ENCODE measurements at regions not wholly inside any gene's neighbourhood (a gene's known extent, or its start where the extent isn't known, plus 50 kb on each side); places are given as distances from the start of the nearest gene placed in this dataset.

DNA sequence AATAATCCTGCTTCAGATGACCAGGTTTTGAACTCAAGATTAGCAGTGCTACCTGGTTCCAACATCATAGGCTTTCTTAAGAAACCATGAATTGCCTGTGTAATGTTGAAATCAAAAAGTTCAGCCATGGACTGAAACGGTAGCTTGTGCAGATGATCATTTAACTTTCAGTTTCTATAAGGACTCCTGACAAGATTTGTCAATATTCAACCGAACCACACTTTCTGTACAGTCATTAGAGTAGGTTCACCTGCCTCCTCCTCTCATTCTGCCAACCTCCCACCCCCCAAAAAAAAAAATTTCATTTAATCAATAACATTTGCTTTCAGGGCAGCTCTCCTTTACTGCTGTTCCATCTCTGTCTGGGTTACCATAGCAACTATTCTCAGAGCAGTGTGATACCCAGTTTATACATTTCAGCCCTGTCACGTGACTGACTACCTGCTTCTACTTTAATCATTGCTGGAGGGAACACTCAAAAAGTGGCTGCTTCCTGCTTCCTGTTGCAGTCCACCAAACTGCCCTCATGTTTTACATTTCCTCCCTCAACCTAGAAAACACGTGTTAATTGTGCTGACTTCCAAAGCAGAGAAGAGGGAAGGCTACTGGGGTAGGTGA lies 275.5 kb downstream of the SS18 start:
- TF ChIP-seq CTCF (conservative IDR thresholded peaks at IDR 0.05; ENCODE audit: low read depth in 2 of 2) (no peak), POLR2AphosphoS5 (IDR thresholded peaks at IDR 0.05; ENCODE audit: low read depth) (no peak), CREB1 (CRISPR knock-in tag; IDR thresholded peaks at IDR 0.05; ENCODE audit: low read depth) (no peak), EZH2 (IDR thresholded peaks at IDR 0.05; ENCODE audit: low read depth, unreplicated experiment) (no peak), EZH2phosphoT487 (IDR thresholded peaks at IDR 0.05; ENCODE audit: unreplicated experiment) (no peak), JUNB (IDR thresholded peaks at IDR 0.05; ENCODE audit: unreplicated experiment) (no peak), NANOG (IDR thresholded peaks at IDR 0.05; ENCODE audit: borderline replicate concordance) (no peak), ETS1 (IDR thresholded peaks at IDR 0.05) (no peak), REST (IDR thresholded peaks at IDR 0.05; ENCODE audit: unreplicated experiment) (no peak), ZNF331 (CRISPR knock-in tag; IDR thresholded peaks at IDR 0.05; ENCODE audit: low read depth) (no peak)

All from GM23338 (cell line).